Lower lobe of right lung (tissue), 2 donors: ENCODE measurements at regions not wholly inside any gene's neighbourhood (a gene's known extent, or its start where the extent isn't known, plus 50 kb on each side); places are given as distances from the start of the nearest gene placed in this dataset.

Experiments
- ATAC-seq, 2 donors: fragments of 200-7000 bp; cut with Tn5 transposase; one replicate each; pipeline ENCODE4 v1.9.1; 2020 to 2022; ENCODE audit warnings: mild to moderate bottlenecking in 2 of 2, moderate library complexity in 2 of 2
- DNase-seq: peaks from one replicate; pipeline ENCODE4 v3.0.0-alpha.2; 2020
- H3K27ac ChIP-seq: fragments of 200-600 bp; one replicate; pipeline ENCODE4 v1.8.0; 2022
- H3K27me3 ChIP-seq: fragments of 200-600 bp; one replicate; pipeline ENCODE4 v1.8.0; 2022; ENCODE audit warnings: low read depth
- H3K36me3 ChIP-seq: fragments of 200-600 bp; one replicate; pipeline ENCODE4 v1.8.0; 2022; ENCODE audit warnings: mild to moderate bottlenecking
- H3K4me1 ChIP-seq: fragments of 200-600 bp; one replicate; pipeline ENCODE4 v1.8.0; 2022
- H3K4me3 ChIP-seq: fragments of 200-600 bp; one replicate; pipeline ENCODE4 v1.8.0; 2022; ENCODE audit warnings: mild to moderate bottlenecking
- H3K9me3 ChIP-seq: fragments of 200-600 bp; one replicate; pipeline ENCODE4 v1.8.0; 2022
- CTCF ChIP-seq: fragments of 200-600 bp; IDR thresholded peaks from one replicate; pipeline ENCODE4 v1.8.0; 2022; ENCODE audit warnings: antibody characterized with exemption, mild to moderate bottlenecking
- intact Hi-C: fragments of 100-400 bp; cut with DNase I; formaldehyde crosslinking; loops from one replicate; pipeline ENCODE4 v1.11.0; 2022
- donor health status: DM: no; HTN: yes; CAD: no; lungs with severe emphysema.

DNA sequence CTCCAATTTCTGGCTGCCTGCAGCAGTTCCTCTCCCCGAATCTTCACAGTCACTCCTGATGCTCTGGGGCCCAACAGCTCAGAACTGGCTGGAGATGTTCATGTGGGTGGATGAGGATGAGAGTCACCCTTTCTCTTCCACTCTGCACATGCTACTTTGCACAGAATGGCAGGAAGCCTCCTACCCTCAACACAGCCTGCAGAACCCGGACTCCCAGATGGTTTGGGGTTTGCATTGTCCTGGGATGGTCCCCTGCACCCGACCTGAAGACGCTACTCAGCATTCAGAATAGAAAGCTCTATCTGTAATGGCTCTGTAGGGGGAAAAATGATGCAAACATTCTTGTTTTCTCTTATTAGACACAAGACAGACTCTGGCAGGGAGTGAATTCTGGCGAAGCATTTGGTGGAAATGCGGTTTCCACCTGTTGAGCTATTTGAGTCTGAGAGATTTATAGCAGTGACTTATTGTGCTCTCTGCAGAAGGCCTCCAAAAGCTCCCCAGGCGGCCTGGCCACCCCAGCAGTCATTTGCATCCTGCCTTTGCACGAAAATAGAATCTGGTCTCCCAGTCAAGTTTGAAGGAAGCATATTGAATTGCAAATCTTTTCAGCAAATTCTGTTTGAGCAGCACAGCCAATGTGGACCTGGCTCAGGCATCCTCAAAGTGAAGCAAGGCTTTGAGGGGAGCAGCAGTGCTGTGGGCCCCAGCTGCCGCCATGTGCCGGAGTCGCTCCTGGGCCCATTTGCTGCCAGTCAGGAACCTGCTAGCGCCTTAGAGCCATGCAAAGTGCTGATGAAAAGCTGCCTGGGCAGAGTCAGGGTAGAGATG is 309.3 kb downstream of the TCERG1L start:
- intact Hi-C loops = no loop called here
- no peak for TF ChIP-seq CTCF
- H3K9me3 ChIP-seq = no peaks in the 10 kb centered on the region
- no peak overlapping the region for H3K4me3 ChIP-seq
- ATAC-seq (no peak), DNase-seq (no peak)
- H3K27ac ChIP-seq = no peak overlapping the region
- H3K36me3 ChIP-seq = no peaks in the 10 kb centered on the region
- H3K27me3 ChIP-seq = peaks cover 7% of the 10 kb centered on the region
- no peaks in the 10 kb centered on the region for H3K4me1 ChIP-seq

DNA sequence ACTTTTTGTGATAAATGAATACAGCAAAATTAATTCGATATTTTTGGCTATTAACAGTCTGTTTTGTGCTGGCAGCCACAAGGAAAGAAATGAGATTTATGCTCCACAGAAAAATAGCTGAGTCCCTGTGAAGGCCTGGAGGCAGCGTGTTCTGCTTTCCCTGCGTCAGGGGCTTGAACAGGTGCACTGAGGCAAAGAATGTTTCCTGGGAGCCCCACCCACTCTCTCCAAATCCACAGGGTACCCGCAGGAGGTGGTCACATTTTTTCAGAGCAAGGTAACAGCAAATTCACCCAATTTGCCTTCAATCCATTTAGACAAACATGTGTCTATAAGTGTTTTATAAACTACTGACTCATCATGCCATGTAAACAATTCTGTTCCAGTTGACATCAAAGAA is 308.1 kb downstream of the TCERG1L start:
- Histone ChIP-seq H3K4me3 (no peak overlapping the region), H3K4me1 (no peaks in the 10 kb centered on the region), H3K27me3 (peaks cover 7% of the 10 kb centered on the region), H3K27ac (no peak overlapping the region), H3K9me3 (no peaks in the 10 kb centered on the region), H3K36me3 (no peaks in the 10 kb centered on the region)
- intact Hi-C loops = no loop called here
- TF ChIP-seq CTCF = no peak
- no peak for DNase-seq
- ATAC-seq = no peak

- Histone ChIP-seq H3K36me3 (no peaks in the 10 kb centered on the region), H3K27me3 (peaks cover 7% of the 10 kb centered on the region), H3K4me3 (no peak overlapping the region), H3K9me3 (no peaks in the 10 kb centered on the region), H3K27ac (no peak overlapping the region), H3K4me1 (no peaks in the 10 kb centered on the region)
- no peak for TF ChIP-seq CTCF
- no peak for ATAC-seq
- intact Hi-C loops = no loop called here
- DNase-seq = no peak
These were observed 307.2 kb downstream of the TCERG1L start for GRCh38 chr10:131004276-131004675.

DNA sequence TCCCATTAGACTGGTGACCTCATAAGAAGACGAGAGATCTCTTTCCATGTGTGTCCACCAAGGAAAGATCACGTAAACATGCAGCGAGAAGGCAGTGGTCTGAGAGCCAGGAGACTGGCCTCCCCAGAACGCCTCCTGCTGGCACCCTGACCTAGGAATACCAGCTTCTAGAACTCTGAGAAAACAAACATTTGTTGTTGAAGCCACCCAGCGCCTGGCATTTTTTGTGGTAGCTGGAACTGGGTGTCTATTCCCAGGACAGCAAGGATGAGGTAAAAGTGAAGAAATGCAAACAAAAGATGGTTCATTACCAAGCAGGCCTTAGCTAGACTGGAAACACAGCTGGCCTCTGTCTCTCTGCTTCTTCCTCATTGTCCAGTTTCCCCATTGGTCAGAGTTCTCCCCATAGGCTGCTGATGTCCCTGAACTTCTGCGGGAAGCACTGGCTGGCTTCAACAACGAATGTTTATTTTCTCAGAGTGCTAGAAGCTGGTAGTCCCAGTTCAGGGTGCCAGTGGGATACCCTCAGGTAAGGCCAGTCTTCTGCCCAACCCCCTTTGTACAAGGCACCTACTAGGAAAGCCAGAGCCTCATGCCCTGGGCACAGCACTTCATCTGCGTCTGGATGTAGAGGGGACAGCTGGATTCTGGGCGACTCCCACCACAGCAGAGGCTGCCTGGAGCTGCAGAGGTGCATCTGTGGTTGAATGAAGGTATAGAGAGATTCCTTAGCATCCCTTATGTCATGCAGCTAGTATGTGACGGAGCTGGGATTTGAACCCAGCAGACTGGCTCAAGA is 304.9 kb downstream of the TCERG1L start:
- ATAC-seq (no peak), DNase-seq (no peak)
- no peak overlapping the region for H3K27ac ChIP-seq
- TF ChIP-seq CTCF = no peak
- no peaks in the 10 kb centered on the region for H3K27me3 ChIP-seq
- H3K4me1 ChIP-seq = no peaks in the 10 kb centered on the region
- H3K9me3 ChIP-seq = no peaks in the 10 kb centered on the region
- H3K36me3 ChIP-seq = no peaks in the 10 kb centered on the region
- H3K4me3 ChIP-seq = no peak overlapping the region
- intact Hi-C loops = no loop called here

- intact Hi-C loops = no loop called here
- DNase-seq (no peak), ATAC-seq (no peak)
- Histone ChIP-seq H3K36me3 (no peaks in the 10 kb centered on the region), H3K4me1 (no peaks in the 10 kb centered on the region), H3K9me3 (no peaks in the 10 kb centered on the region), H3K4me3 (no peak overlapping the region), H3K27ac (no peak overlapping the region), H3K27me3 (no peaks in the 10 kb centered on the region)
- TF ChIP-seq CTCF = no peak
These were observed 301.7 kb downstream of the TCERG1L start for GRCh38 chr10:131009791-131010190.
